ENCODE measurements at regions not wholly inside any gene's neighbourhood (a gene's known extent, or its start where the extent isn't known, plus 50 kb on each side); places are given as distances from the start of the nearest gene placed in this dataset.

DNA sequence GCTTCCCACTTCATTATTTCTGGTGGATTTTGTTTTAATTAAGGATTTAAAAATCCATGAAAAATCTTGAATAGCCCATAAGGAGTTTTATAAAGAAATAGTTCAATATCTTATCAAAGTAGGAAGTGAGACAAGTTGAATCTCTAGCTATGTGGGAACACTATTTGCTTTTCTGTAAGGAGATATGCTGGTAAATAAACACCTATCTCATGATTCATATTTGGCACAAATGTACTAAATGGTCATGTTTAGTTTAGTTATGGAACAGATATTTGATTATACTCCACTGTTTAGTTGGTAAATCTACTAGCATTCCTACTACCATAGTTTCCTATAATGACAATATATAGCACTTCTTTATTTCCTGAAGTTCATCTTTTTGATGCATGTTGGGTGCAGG lies 239.9 kb upstream of the CEP162 start:
- no peaks in the 10 kb centered on the region for H3K4me1 ChIP-seq (ENCODE audit: control insufficient read depth, insufficient read depth, low read length)
- ChIA-PET POLR2A (interaction anchor here (0.7 kb wide), 1 partner anchor 184 kb away, joined by 3 read pairs; no protein-coding TSS in a partner anchor), CTCF (no interaction called here)
- H3K4me3 ChIP-seq (ENCODE audit: low read depth in 2 of 2, low read length in 2 of 2), result no peak overlapping the region
- DNase-seq (ENCODE audit: low read depth, low spot score), result no peak
- intact Hi-C loops (cut with micrococcal nuclease; ENCODE audit: unreplicated experiment) (no loop called here), in situ Hi-C loops (cut with HindIII; ENCODE audit: low pct_unique_long_range_greater_than_20kb, low sequenced_read_pairs) (no loop called here)
- no TSS peak for BruUV-seq (replicated peaks)
- ATAC-seq, result no peak
- H3K27me3 ChIP-seq (ENCODE audit: control insufficient read depth, insufficient read depth, low read length), result no peaks in the 10 kb centered on the region
- no peaks in the 10 kb centered on the region for H3K9me3 ChIP-seq (ENCODE audit: control insufficient read depth, insufficient read depth, low read depth, low read length)
- TF ChIP-seq TCF7L2 (IDR thresholded peaks at IDR 0.05; ENCODE audit: low read depth, low read length) (no peak), POLR2AphosphoS5 (IDR thresholded peaks at IDR 0.05; ENCODE audit: low read depth, low read length) (no peak), SIN3A (IDR thresholded peaks at IDR 0.05; ENCODE audit: borderline replicate concordance, insufficient read depth, low read depth, low read length) (no peak)
- TF ChIP-seq, protein P1, sequence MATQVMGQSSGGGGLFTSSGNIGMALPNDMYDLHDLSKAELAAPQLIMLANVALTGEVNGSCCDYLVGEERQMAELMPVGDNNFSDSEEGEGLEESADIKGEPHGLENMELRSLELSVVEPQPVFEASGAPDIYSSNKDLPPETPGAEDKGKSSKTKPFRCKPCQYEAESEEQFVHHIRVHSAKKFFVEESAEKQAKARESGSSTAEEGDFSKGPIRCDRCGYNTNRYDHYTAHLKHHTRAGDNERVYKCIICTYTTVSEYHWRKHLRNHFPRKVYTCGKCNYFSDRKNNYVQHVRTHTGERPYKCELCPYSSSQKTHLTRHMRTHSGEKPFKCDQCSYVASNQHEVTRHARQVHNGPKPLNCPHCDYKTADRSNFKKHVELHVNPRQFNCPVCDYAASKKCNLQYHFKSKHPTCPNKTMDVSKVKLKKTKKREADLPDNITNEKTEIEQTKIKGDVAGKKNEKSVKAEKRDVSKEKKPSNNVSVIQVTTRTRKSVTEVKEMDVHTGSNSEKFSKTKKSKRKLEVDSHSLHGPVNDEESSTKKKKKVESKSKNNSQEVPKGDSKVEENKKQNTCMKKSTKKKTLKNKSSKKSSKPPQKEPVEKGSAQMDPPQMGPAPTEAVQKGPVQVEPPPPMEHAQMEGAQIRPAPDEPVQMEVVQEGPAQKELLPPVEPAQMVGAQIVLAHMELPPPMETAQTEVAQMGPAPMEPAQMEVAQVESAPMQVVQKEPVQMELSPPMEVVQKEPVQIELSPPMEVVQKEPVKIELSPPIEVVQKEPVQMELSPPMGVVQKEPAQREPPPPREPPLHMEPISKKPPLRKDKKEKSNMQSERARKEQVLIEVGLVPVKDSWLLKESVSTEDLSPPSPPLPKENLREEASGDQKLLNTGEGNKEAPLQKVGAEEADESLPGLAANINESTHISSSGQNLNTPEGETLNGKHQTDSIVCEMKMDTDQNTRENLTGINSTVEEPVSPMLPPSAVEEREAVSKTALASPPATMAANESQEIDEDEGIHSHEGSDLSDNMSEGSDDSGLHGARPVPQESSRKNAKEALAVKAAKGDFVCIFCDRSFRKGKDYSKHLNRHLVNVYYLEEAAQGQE (IDR thresholded peaks at IDR 0.05; ENCODE audit: insufficient read depth in 1 of 2, low read depth in 2 of 2, low read length in 1 of 2), result no peak
- TF ChIP-seq, protein P2, sequence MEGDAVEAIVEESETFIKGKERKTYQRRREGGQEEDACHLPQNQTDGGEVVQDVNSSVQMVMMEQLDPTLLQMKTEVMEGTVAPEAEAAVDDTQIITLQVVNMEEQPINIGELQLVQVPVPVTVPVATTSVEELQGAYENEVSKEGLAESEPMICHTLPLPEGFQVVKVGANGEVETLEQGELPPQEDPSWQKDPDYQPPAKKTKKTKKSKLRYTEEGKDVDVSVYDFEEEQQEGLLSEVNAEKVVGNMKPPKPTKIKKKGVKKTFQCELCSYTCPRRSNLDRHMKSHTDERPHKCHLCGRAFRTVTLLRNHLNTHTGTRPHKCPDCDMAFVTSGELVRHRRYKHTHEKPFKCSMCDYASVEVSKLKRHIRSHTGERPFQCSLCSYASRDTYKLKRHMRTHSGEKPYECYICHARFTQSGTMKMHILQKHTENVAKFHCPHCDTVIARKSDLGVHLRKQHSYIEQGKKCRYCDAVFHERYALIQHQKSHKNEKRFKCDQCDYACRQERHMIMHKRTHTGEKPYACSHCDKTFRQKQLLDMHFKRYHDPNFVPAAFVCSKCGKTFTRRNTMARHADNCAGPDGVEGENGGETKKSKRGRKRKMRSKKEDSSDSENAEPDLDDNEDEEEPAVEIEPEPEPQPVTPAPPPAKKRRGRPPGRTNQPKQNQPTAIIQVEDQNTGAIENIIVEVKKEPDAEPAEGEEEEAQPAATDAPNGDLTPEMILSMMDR (IDR thresholded peaks at IDR 0.05), result no peak
- H3K36me3 ChIP-seq (ENCODE audit: control insufficient read depth, insufficient read depth, low read length), result no peaks in the 10 kb centered on the region
- H3K27ac ChIP-seq (ENCODE audit: low read length), result no peak overlapping the region

DNA sequence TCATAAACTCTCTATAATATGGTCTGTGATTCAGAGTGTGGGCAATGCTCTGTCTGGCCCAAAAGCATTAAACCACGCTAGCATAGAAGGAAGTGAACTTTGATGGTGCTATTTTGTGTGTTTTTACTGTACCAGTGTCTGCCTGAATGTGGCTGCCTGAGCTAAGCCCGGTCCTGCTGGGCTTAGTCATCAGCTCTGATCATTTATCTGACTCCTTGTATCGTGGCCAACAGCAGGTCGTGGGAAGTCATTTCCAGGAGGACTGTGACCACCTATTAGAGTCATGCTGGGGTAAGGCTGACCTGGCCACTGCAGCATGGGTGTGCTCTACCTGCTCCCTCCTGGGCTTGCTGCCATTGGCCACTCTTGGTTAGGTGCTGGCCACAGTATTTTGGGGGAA lies 239.1 kb upstream of the CEP162 start:
- ATAC-seq (no peak), DNase-seq (ENCODE audit: low read depth, low spot score) (no peak)
- Histone ChIP-seq H3K36me3 (ENCODE audit: control insufficient read depth, insufficient read depth, low read length) (no peaks in the 10 kb centered on the region), H3K9me3 (ENCODE audit: control insufficient read depth, insufficient read depth, low read depth, low read length) (no peaks in the 10 kb centered on the region), H3K4me3 (ENCODE audit: low read depth in 2 of 2, low read length in 2 of 2) (no peak overlapping the region), H3K27me3 (ENCODE audit: control insufficient read depth, insufficient read depth, low read length) (no peaks in the 10 kb centered on the region), H3K27ac (ENCODE audit: low read length) (no peak overlapping the region), H3K4me1 (ENCODE audit: control insufficient read depth, insufficient read depth, low read length) (no peaks in the 10 kb centered on the region)
- ChIA-PET POLR2A (no interaction called here), CTCF (no interaction called here)
- TF ChIP-seq POLR2AphosphoS5 (IDR thresholded peaks at IDR 0.05; ENCODE audit: low read depth, low read length) (no peak), TCF7L2 (IDR thresholded peaks at IDR 0.05; ENCODE audit: low read depth, low read length) (no peak), SIN3A (IDR thresholded peaks at IDR 0.05; ENCODE audit: borderline replicate concordance, insufficient read depth, low read depth, low read length) (no peak)
- TF ChIP-seq, protein P2 (IDR thresholded peaks at IDR 0.05), result no peak
- TF ChIP-seq, protein P1 (IDR thresholded peaks at IDR 0.05; ENCODE audit: insufficient read depth in 1 of 2, low read depth in 2 of 2, low read length in 1 of 2), result no peak
- BruUV-seq (replicated peaks), result no TSS peak
- in situ Hi-C loops (cut with HindIII; ENCODE audit: low pct_unique_long_range_greater_than_20kb, low sequenced_read_pairs) (no loop called here), intact Hi-C loops (cut with micrococcal nuclease; ENCODE audit: unreplicated experiment) (no loop called here)
